MV-4-11 (cell line): ENCODE measurements at regions not wholly inside any gene's neighbourhood (a gene's known extent, or its start where the extent isn't known, plus 50 kb on each side); places are given as distances from the start of the nearest gene placed in this dataset.
A peak's percentile ranks its signal among the peaks of the same experiment; 100 is the strongest.

Experiments
- DNase-seq: peaks from one replicate; lab custom pipeline; 2025; lab: John Stamatoyannopoulos, UW

DNA sequence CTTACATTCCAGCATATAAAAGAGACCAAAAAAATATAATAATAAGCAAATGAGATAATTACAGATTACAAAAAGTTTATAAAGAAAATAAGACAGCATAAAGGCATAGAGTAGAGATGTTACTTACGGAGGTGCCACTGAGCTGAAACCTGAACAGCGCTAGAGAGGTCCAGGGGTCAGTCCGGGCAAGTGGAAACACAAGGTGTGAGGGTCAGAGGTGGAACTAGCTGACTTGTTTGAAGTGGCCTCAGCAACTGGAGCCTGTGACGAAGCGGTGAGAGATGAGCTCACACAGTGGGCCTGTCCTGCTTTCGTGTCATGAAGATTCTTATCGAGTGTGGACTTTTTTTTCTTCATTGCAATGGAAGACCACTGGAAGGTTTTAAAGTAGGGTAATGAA, 288.3 kb upstream of the TANK start:
- no peak for DNase-seq

DNA sequence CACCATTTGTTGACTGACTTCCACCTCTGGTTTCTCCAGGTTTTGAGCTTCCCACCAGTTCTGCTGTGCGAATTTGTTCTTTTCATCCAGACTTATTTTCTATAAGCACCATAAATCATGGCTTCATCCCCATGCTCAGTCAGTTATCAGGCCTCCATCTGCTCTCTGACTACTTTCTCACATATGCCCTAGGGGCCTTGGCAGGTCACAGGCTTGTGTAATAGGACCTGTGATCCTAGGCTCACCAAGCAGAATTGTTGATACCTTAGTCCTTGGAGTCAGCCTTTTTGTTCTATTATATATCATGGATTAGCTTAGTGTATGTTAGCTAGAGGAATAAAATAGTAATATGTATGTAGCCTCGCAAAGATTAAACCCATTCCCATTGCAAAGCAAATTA, 284.2 kb upstream of the TANK start:
- DNase-seq = no peak

DNA sequence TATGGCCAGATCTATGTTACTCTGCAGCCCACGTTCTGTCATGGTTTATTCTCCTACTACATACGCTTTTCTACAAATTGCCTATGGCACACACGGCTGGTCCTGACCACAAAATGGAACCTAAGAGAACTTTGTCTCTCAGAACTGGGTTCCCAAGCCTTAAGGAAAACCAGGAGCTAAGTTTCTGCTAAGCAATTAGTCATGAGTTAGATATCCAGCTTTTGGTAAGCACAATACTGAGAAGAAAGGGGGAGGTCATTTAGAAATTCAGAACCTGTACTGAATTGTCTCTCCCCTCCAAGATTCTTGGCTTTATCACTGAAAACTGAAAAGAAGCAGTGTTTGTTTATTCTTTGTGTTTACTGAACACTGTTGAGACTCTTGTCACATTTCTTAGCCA, 283.5 kb upstream of the TANK start:
- DNase-seq = no peak

DNA sequence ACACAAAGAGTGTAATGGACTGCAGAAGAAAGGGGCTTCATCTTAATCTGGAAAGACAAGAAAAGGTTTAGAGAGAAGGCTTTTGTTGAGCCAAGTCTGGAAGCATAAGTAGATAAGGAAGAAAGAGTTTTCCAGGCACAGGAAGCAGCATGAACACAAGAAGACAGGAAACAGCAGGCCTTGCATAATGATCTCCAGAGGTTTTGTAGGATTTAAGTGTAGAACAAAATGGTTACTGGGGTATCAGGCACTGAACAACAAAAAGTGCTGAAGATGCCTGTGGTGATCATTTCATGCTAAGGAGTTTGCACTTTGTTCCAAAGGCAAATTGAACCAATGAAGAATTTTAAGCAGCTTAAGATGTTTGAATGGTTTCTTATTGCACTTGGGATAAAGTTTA, 281.6 kb upstream of the TANK start:
- no peak for DNase-seq

DNA sequence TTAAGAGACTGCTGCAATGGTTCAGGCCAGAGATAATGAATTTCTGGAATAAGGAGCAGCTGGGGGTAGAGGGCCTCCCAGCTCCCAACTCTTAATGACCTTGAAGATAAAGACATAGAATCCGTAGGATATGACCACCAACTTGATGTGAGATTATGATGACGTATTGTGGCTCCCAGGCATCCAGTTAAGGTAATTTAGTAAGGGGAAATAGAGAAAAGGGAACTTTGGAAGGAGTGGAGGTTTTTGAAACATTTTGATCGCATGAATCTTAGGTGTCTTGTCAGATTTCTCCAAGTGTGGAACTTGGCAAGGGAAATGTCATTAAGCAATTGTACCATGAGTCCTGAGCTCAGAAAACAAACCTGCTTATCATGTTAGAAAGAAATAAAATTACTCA, 277.3 kb upstream of the TANK start:
- DNase-seq = no peak

DNA sequence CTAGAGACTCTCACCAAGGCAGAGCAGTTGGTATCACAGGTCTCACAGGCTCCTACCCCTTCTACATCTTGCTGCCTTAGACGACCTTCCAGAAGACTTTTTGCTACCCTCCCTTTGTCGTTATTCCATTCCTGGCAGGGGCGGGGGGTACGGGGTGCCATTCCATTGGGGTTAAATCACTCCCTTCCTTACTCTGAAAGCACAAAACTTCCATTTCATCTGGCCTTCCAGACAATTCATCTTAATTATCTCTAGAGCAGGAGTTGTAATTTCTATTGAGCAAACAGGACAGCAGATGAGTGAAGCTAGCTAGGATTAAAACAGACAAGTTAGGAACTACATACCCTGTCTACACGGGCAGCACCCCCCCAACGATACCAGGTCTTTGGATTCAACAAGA, 276.2 kb upstream of the TANK start:
- DNase-seq = no peak

DNA sequence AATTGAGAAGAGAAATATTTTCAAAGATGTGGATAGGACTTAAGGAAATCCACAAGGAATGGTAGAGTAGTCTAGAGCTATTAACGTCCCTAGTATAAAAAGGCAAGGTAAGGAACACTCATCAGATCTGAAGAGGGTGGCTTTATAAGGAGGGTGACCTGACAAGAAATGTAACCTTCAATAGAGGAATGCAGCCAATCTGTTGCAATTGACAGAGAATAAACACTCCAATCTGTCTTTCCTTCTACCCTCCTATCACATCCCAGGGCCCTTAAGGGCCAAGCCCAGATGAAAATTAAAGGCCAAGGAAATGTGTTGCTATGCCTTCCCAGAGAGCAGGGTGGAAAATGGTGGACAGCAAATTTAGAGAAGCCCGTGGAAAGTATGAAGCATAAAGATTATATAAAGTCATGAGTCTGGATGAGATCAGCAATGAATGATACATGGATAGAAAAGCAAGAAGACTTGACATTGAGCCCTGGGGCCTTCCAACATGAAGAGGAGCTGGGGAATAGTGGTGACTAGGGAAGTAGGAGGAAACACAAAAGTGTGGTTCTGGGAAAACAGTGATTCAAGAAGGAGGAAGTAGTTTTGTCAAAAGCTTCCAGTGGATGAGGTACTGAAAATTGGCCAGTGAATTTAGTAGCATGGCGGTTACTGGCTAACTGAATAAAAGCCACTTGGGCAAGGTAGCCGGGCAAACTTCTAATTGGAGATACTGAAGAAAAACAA, 270.6 kb upstream of the TANK start:
- DNase-seq = peak; percentile 36

DNA sequence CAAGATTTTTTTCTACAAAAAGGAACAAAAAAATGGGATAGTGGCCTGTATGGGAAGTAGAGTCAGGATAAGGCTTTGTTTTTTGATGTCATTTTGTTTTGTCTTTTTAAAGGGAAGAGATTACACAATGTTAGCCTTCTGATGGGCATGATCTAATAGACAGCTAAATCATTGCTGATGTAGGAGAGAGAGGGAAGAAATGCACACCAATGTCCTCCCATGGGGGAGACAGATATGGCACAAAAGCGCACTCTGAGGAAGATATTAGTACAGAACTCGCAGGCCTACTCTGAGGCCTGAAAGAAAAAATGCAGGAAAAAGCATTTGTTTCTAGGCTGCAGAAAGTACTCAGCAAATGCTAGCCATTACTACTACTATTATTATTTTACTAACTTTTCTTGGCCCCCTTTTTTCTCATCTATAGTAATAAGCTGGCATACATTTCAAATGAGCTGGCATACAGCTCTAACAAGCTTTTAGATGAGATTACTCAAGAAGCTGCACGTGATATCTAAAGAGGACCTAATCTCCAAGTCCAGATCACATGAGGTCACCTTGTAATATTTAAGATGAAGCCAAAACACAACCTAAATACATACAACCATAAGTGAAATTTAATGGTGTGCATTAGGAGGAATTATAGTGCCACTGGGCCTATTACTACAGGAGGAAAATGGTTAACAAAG, 269.4 kb upstream of the TANK start:
- no peak for DNase-seq

DNA sequence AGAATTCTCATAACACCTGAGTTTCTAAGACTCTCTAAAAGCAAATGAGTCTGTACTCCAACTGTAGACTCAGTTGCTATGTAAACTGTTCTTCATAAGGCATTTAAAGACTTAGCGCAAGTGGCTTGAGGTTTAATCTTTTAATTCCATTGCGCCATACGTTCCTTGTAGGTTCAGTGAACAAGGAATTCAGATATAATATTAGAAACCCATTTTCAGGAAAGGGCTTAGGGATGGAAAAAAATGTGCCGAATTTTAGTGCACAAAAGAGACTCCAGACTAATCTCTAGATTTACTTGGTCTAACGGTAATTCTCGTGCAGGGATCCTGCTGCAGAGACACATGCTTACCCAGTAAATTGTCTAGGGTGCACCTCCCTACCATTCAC, 268.9 kb upstream of the TANK start:
- DNase-seq = no peak

DNA sequence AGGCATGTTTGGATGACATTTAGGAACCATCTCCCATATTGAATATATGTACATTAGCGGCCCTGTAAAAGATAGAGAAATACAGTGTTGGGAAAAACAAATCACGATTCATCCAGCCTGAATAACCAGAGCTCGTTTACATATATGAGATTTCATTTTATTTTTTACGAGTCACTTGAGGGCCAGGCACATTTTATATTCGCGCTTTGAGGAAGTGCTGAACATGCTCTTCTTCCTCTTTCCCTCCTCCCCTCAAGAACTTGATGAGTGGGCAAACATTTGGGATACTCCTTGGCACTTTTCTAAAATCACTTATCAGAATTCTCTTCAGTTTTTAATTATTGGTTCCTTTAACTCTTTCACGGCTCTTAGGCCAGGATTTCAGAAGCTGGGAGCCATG, 268.0 kb upstream of the TANK start:
- peak; percentile 63 for DNase-seq

DNA sequence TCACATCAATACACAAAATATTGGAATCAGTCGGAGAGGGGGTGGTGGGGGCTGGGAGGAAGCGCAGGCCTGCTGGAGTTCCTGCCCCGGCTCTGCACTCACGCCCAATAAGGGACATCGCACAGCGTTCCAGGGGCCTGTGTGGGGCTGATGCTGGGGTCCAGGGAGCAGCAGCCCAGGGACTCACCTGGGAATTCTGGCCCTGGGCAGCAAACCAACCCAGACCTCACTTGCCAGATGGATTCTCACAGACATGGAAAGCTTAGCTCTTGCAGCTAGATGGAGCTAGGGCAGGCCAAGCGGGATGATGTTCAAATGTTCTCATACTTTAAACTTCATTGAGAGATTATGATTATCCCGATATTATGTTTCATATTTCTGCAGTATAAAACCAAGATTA, 266.6 kb upstream of the TANK start:
- no peak for DNase-seq

DNA sequence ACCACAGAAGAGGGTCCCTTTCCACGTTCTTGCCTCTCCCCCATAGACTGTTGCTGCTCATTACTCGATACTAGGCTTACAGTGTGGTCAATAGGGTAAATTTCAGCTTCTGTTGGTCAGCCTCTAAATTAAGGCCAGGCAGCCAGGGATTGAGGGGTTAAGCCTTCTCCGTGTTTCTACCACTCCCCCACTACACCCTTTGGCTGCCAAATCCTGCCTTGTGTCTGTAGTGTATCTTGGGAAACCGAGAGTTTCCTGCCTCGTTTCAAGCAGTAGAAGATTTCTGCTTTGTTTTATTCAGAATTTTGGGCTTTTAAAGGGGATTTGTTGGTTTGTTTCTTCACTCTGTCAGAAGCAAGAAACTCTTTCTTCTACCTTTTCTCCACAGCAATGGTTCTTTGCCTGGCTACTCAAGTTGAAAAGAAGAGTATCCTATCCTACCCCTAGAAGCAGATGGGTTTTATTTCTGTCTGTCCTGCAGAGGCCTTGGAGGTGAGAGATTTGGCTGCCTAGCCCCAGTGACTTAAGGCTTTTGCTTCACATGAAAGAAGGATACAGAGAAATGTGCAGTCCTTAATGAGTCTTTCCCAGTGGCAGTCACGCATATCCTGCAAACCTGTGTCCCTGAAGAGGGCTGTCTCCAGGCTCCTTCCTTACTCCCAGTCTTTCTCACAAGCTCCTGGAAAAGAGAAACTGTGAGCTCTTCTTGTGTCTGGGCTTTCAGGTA, 261.5 kb upstream of the TANK start:
- DNase-seq = no peak

DNA sequence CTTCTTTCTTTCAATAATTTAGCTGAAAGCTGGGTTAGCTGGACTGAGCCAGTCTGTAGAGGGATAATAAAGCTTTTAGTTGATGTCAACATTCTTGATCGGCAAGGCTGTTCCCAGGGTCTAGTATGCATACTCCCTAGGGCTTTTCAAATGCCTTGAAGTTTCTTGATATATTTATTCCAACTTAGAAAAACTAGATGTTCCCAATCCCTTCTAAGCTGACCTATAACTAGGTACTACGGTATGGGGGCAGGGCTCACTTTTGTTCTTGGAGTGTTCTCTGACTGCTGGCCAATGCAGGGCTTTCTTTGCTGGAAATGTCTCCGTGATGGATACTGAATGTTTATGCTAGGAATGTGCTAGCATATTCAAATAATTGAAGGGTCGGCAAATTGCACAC, 258.6 kb upstream of the TANK start:
- DNase-seq = no peak

DNA sequence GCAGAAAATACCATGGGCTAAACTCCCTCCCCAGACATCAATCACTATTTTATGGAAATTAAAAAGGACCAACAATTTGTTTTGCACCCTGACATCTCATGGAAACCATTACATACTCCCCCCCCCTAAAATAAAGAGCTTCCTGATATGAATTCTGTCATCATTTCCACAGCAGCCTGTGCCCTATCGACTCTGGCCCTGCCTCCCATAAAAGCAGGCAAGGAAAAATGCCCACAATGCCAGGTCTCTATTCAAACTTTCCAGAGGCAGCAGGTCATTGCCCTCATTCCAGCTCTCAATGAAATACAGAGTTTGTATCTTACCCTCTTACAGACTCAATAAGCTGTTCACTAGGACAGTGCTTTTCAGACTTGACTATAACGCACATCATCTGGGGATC, 254.4 kb upstream of the TANK start:
- DNase-seq = no peak

DNA sequence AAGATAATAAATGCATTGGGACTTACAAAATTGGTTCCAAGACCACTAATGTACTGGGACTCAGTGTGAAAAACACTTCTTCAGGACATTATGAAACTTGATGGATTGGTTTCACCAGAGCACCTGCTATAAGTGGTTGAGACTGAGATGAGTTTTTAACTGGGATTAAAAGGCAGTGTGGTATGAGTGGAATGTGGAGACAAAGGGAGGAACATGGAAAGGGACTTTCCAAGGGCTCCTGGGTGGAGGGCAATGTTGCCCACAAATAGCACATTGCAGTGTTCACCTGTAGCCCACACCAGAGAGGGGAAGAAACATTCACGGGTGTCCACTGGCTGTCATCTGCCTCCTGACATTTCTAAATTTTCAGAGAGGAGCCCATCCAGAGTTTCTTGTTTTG, 253.3 kb upstream of the TANK start:
- DNase-seq = no peak

DNA sequence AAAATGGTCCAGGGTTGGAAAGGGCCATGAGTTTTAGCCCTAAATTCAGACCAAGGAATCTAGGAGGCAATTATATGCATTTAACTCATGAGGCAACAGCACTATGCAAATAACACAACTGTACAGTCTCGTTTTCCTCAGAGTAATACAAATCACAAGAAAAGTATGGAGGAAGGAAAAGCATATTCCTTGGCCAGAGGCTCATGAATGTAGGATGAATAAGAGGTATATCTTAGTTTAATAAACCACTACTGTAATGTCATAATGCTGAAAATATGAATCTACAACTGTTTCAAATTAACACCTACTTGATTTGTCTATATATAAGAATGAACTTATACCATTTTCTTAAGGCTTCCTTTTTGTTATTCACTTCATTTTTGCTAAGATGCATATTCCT, 252.5 kb upstream of the TANK start:
- DNase-seq = no peak

DNA sequence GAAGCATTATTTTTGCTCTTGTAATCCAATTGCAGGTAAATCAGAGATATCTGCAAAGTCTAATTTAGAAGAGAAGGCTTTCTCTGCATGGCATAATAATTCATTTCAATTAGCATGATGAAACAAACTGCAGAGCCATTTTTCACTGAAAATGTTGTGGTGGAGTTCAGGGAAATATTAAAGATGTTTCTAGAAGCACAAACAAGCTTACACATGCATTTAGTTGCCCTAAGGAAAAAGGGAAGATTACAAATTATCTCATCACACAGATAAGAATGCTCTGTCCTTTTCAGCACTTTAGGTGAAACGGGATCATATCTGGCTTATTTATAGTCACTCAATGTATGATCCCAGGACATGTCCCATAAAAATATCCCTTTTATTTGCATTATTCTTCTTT, 252.1 kb upstream of the TANK start:
- no peak for DNase-seq

DNA sequence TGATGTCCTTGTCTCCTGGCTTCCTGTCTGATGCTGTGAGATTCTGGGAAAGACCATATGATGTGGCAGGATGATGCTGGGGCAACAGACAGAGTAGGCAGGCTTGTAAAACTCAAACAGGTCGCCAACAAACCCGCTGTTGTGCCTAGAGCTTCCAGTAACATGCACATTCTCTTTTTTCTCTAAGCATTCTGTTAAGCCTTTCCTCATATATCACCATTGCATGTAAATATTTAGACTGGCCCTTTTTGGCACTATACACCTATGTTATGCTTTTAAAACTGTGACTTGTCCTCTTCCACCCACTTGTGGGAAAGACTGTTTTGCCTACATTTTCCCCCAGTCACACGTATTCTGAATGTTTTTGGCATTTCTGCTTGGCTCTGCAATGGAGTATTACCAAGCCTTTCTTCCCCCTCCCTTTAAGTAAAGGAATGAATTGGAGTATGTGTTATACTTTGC, 250.4 kb upstream of the TANK start:
- DNase-seq = no peak

DNA sequence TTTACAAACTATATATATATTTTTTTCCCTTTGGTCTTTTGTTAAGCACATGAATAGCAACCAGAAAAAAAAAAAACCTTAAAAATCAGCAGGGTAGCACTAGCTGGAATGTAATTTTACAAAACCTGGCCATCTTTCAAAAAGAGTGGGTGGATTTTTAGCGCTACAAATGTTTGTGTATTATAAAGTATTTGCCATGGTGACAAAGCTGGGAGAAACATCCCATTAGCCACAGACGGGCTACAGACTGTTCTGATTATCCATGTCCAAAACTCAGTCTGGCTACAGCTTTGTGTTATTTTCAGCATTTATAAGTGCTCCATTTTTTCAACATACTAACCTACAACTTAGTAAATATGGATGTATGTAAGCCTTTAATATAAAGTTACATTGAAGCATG, 249.5 kb upstream of the TANK start:
- DNase-seq = no peak

DNA sequence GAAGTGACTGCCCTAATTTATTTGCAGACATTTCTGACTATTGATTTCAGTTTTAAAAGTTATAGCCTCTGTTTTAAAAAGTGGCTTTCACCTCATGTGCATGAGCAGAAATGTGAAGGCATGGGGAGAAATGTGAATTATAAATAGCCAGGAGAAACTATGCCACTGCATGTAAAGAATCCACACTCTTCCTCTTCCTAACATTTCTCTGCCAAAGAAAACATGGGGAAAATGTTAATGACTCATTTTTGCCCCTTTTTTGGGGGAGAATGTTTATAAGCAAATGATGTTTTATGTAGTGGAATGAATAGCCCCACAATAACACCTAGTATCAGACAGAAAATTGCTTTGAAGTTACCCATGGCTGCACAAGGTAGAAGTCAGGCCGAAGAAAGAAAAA, 249.0 kb upstream of the TANK start:
- DNase-seq = no peak

DNA sequence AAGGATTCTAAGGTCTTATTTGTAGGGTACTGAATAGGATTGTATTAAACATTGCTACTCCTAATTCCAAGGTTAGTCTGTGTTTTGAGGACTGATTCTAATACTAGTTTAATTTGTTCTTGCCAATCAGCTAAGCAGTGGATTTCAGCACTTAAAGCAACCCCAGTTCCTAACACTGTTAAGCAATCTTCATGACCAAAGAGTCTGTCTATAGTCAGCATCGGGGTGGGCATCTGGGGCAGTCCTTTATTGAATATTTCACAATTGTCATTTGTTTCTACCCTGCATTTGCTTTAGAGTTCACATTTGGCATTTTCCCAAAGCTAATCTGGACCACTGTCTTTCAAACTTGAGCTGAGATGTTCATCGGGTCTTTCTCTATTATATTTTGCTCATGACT, 248.0 kb upstream of the TANK start:
- DNase-seq = no peak

DNA sequence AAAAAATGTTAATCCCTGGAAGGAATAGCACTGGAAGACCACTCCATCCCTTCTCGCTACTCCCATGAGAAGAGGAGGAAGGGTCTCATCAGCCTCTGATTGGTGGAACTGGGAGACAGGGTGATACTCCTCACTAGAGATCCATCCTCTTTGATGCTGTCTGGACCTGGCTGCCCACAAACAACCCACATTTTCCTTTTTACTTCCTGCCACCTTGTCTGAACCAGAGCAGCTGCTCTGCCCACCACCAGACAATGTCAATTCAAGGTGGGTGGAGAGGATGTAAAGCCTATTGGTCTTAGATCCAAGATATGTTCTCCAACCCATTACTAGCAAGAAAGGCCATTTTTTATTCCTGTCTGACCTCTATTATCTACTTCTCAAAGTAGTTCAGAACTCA, 246.9 kb upstream of the TANK start:
- DNase-seq = no peak

DNA sequence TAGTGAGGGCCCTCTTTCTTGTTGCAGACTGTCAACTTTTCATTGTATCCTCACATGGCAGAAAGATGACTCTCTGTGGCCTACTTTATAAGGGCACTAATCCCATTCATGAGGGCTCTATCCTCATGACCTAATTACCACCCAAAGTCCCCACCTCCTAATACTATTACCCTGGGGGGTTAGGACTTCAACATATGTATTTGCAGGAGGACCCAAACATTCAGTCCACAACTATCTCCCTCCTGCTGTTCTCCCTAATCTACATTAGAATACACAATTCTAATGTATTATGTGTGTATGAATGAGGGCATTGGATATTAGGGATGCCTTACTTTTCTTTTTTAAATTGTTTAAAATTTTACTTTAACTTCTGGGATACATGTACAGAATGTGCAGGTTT, 246.0 kb upstream of the TANK start:
- DNase-seq = no peak
